Activated naive CD8-positive, alpha-beta T cell (primary cell): ENCODE measurements at regions not wholly inside any gene's neighbourhood (a gene's known extent, or its start where the extent isn't known, plus 50 kb on each side); places are given as distances from the start of the nearest gene placed in this dataset.

Experiments
- H3K27ac Mint-ChIP-seq: one replicate; pipeline ENCODE4 v1.8.0; 2021; ENCODE audit warnings: mixed read lengths
- H3K27me3 Mint-ChIP-seq: one replicate; pipeline ENCODE4 v1.8.0; 2021; ENCODE audit warnings: mixed read lengths
- H3K36me3 Mint-ChIP-seq: one replicate; pipeline ENCODE4 v1.8.0; 2021; ENCODE audit warnings: mixed read lengths
- H3K4me1 Mint-ChIP-seq: one replicate; pipeline ENCODE4 v1.8.0; 2021; ENCODE audit warnings: low read depth, mixed read lengths
- H3K4me3 Mint-ChIP-seq: one replicate; pipeline ENCODE4 v1.8.0; 2021; ENCODE audit warnings: mild to moderate bottlenecking, mixed read lengths
- H3K9me3 Mint-ChIP-seq: one replicate; pipeline ENCODE4 v1.8.0; 2021; ENCODE audit warnings: low read depth, mixed read lengths

GRCh38 chr1:34657849-34658248 lies 97.0 kb upstream of the GJB5 start:
- H3K27ac Mint-ChIP-seq: no peak overlapping the region
- H3K4me3 Mint-ChIP-seq: no peak overlapping the region
- H3K9me3 Mint-ChIP-seq: no peaks in the 10 kb centered on the region
- no peaks in the 10 kb centered on the region for H3K4me1 Mint-ChIP-seq
- H3K36me3 Mint-ChIP-seq: no peaks in the 10 kb centered on the region
- H3K27me3 Mint-ChIP-seq: peaks cover 9% of the 10 kb centered on the region

DNA sequence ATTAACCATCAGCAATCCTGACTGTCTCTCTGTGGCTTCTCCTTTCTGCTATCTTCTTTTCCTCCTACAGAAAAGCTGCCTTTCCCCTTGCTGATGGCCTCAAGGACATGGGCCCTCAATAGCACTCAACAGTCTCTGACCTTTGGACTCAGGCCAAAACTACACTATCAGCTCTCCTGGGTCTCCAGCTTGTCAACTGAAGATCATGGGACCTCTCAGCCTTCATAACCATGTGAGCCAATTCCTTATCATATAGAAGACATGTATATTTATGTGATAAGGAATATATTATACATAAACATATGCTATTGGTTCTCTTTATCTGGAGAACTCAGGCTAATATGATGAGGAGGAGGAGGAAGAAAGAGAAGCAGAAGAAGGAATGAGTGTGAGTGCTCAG lies 91.8 kb upstream of the GJB5 start:
- H3K4me3 Mint-ChIP-seq: no peak overlapping the region
- peaks cover 6% of the 10 kb centered on the region for H3K27me3 Mint-ChIP-seq
- no peaks in the 10 kb centered on the region for H3K4me1 Mint-ChIP-seq
- H3K27ac Mint-ChIP-seq: no peak overlapping the region
- H3K9me3 Mint-ChIP-seq: no peaks in the 10 kb centered on the region
- no peaks in the 10 kb centered on the region for H3K36me3 Mint-ChIP-seq

DNA sequence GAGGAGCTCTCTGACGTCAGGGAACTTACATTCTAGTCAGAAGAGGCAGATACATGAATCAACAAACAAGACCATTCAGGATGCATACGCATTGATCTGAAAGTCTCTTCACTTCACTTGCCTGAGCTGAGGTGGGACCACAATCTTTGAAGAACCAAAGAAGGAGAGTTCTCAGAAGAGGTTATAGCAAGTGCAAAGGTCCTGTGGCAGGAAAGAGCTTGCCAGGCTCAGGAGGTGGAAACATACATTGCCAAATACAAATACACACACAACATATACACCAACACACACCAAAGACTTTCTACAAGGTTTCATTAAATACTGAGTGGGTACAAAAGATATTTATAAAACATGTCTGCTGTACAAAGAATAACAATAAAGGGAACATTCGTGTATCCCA lies 86.8 kb upstream of the GJB5 start:
- no peaks in the 10 kb centered on the region for H3K36me3 Mint-ChIP-seq
- no peak overlapping the region for H3K27ac Mint-ChIP-seq
- H3K4me3 Mint-ChIP-seq: no peak overlapping the region
- no peaks in the 10 kb centered on the region for H3K4me1 Mint-ChIP-seq
- H3K9me3 Mint-ChIP-seq: no peaks in the 10 kb centered on the region
- peaks cover 11% of the 10 kb centered on the region for H3K27me3 Mint-ChIP-seq

DNA sequence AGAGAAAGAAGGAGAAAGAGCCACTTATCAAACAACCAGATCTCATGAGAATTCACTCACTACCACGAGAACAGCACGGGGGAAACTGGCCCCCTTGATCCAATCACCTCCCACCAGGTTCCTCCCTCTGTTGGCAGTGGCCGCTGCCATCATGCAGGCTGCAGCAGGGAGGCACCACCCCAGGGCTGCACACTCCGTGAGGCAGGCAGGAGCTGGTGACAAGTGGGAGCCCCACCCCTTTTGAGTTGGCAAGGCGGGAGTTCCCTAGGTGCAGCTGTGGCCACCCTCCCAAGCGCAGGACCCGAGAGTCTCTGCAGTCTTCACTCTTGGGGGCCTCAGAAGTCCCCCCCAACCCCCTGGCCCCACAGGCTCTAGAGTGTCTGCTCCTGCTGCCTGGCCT lies 83.9 kb upstream of the GJB5 start:
- Mint-ChIP-seq H3K4me3 (no peak overlapping the region), H3K9me3 (no peaks in the 10 kb centered on the region), H3K27me3 (peaks cover 13% of the 10 kb centered on the region), H3K4me1 (no peaks in the 10 kb centered on the region), H3K27ac (no peak overlapping the region), H3K36me3 (no peaks in the 10 kb centered on the region)

- Mint-ChIP-seq H3K4me1 (no peaks in the 10 kb centered on the region), H3K4me3 (no peak overlapping the region), H3K9me3 (no peaks in the 10 kb centered on the region), H3K27ac (no peak overlapping the region), H3K27me3 (peaks cover 15% of the 10 kb centered on the region), H3K36me3 (no peaks in the 10 kb centered on the region)
These were observed 83.0 kb upstream of the GJB5 start for GRCh38 chr1:34671887-34672286.

- H3K4me3 Mint-ChIP-seq: no peak overlapping the region
- H3K36me3 Mint-ChIP-seq: no peaks in the 10 kb centered on the region
- no peaks in the 10 kb centered on the region for H3K9me3 Mint-ChIP-seq
- no peak overlapping the region for H3K27ac Mint-ChIP-seq
- H3K4me1 Mint-ChIP-seq: peaks cover 12% of the 10 kb centered on the region
- peaks cover 10% of the 10 kb centered on the region for H3K27me3 Mint-ChIP-seq
These were observed 73.1 kb upstream of the GJB5 start for GRCh38 chr1:34681480-34682451.

GRCh38 chr1:34682452-34683223 lies 72.2 kb upstream of the GJB5 start:
- no peak overlapping the region for H3K4me3 Mint-ChIP-seq
- H3K9me3 Mint-ChIP-seq: no peaks in the 10 kb centered on the region
- H3K27me3 Mint-ChIP-seq: peaks cover 7% of the 10 kb centered on the region
- no peak overlapping the region for H3K27ac Mint-ChIP-seq
- H3K4me1 Mint-ChIP-seq: peaks cover 12% of the 10 kb centered on the region
- no peaks in the 10 kb centered on the region for H3K36me3 Mint-ChIP-seq

DNA sequence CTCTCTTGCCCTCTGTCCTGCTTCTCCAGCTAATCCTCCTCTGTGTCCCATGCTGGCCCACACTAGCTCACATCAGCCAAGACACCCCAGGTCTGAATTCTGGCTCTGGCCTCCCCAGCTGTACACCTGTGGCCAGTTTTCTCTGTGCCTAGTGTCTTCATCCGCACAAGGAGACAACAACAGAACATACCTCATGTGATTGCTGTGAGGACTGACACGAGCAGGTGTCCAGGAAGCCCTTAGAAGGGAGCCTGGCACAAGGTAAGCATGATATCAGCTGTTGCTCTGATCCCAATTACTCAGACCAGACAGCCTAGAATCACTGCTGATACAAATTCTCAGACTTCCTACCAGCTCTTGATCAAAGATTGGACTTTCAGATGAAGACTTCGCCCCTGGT lies 71.2 kb upstream of the GJB5 start:
- H3K4me1 Mint-ChIP-seq: peaks cover 12% of the 10 kb centered on the region
- no peak overlapping the region for H3K27ac Mint-ChIP-seq
- H3K27me3 Mint-ChIP-seq: peaks cover 4% of the 10 kb centered on the region
- H3K4me3 Mint-ChIP-seq: no peak overlapping the region
- no peaks in the 10 kb centered on the region for H3K9me3 Mint-ChIP-seq
- H3K36me3 Mint-ChIP-seq: no peaks in the 10 kb centered on the region

GRCh38 chr1:34684266-34684665 lies 70.6 kb upstream of the GJB5 start:
- Mint-ChIP-seq H3K4me1 (peaks cover 12% of the 10 kb centered on the region), H3K36me3 (no peaks in the 10 kb centered on the region), H3K4me3 (no peak overlapping the region), H3K27ac (no peak overlapping the region), H3K9me3 (no peaks in the 10 kb centered on the region), H3K27me3 (no peaks in the 10 kb centered on the region)

GRCh38 chr1:34685225-34685624 lies 69.6 kb upstream of the GJB5 start:
- peaks cover 12% of the 10 kb centered on the region for H3K4me1 Mint-ChIP-seq
- no peak overlapping the region for H3K27ac Mint-ChIP-seq
- H3K9me3 Mint-ChIP-seq: no peaks in the 10 kb centered on the region
- H3K4me3 Mint-ChIP-seq: no peak overlapping the region
- no peaks in the 10 kb centered on the region for H3K36me3 Mint-ChIP-seq
- H3K27me3 Mint-ChIP-seq: no peaks in the 10 kb centered on the region

GRCh38 chr1:34686531-34686930 lies 68.3 kb upstream of the GJB5 start:
- Mint-ChIP-seq H3K4me1 (peaks cover 12% of the 10 kb centered on the region), H3K27ac (no peak overlapping the region), H3K36me3 (no peaks in the 10 kb centered on the region), H3K4me3 (no peak overlapping the region), H3K27me3 (peaks cover 3% of the 10 kb centered on the region), H3K9me3 (no peaks in the 10 kb centered on the region)

GRCh38 chr1:34688006-34688741 lies 66.7 kb upstream of the GJB5 start:
- Mint-ChIP-seq H3K27me3 (peaks cover 4% of the 10 kb centered on the region), H3K4me1 (peaks cover 12% of the 10 kb centered on the region), H3K36me3 (no peaks in the 10 kb centered on the region), H3K4me3 (no peak overlapping the region), H3K9me3 (no peaks in the 10 kb centered on the region), H3K27ac (no peak overlapping the region)

DNA sequence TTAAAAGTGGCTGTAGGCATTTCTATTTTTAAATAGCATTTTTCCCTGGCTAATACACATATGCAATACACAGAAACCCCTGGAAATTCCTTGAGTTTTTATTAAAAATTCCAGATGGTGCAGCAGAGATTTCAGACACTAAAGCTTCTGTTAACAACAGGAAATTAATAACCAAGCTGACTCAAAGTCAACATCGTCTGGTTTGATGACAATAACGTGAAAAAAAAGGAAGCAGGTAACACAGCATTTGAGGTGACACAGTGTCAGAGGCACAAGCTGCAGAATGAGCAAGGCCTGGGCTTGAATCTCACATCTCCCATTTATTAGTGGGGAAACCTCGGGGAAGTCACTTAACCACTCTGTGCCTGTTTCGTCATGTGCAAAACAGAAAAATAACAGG lies 64.6 kb upstream of the GJB5 start:
- H3K27me3 Mint-ChIP-seq: peaks cover 7% of the 10 kb centered on the region
- no peaks in the 10 kb centered on the region for H3K9me3 Mint-ChIP-seq
- no peak overlapping the region for H3K4me3 Mint-ChIP-seq
- no peaks in the 10 kb centered on the region for H3K4me1 Mint-ChIP-seq
- no peak overlapping the region for H3K27ac Mint-ChIP-seq
- no peaks in the 10 kb centered on the region for H3K36me3 Mint-ChIP-seq

- Mint-ChIP-seq H3K36me3 (no peaks in the 10 kb centered on the region), H3K4me3 (no peak overlapping the region), H3K27ac (no peak overlapping the region), H3K9me3 (no peaks in the 10 kb centered on the region), H3K27me3 (peaks cover 11% of the 10 kb centered on the region), H3K4me1 (no peaks in the 10 kb centered on the region)
These were observed 61.8 kb upstream of the GJB5 start for GRCh38 chr1:34693081-34693480.

- Mint-ChIP-seq H3K4me3 (no peak overlapping the region), H3K4me1 (no peaks in the 10 kb centered on the region)
These were observed 60.5 kb upstream of the GJB5 start for GRCh38 chr1:34694383-34694782.

More at GRCh38 chr1:34694383-34694782, 60.5 kb upstream of the GJB5 start:
- Mint-ChIP-seq H3K27me3 (peaks cover 11% of the 10 kb centered on the region), H3K9me3 (no peaks in the 10 kb centered on the region), H3K36me3 (no peaks in the 10 kb centered on the region), H3K27ac (no peak overlapping the region)
